Right ventricle myocardium superior (tissue), 1 donor: ENCODE measurements at regions not wholly inside any gene's neighbourhood (a gene's known extent, or its start where the extent isn't known, plus 50 kb on each side); places are given as distances from the start of the nearest gene placed in this dataset.

ENCODE experiments used
- ATAC-seq: fragments of 200-7000 bp; cut with Tn5 transposase; one replicate; pipeline ENCODE4 v1.9.1; 2020; ENCODE audit warnings: mild to moderate bottlenecking; ENCODE audit not compliant: poor library complexity
- DNase-seq: peaks from one replicate; pipeline ENCODE4 v3.0.0-alpha.2; 2020
- intact Hi-C: fragments of 100-400 bp; cut with DNase I; formaldehyde crosslinking; loops from one replicate; pipeline ENCODE4 v1.11.2; 2022
- donor health status: DM: no; HTN: yes; CAD: no; lungs with severe emphysema.

DNA sequence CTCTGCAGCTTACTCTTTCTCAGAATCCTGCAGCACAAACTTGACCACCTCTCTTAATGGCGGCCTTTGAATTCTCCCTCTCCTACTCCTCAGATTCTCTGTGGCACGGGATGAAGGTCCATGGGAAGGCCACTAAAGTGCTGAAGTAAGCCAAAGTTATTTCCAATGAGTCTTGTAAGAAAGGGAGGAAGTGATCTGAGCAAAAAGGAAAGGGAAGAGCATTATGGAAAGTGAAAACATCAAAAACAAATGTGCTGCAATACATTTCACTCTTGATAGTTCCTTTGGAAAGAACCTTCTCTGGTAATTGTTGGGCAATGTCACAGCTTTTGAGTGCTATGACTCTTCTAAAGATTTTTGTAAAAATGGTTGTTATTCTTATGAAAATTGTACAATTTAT, 54.3 kb upstream of the CAMK2D start:
- ATAC-seq = no peak
- no peak for DNase-seq
- intact Hi-C loops = no loop called here

GRCh38 chr4:113811359-113811758, 49.8 kb upstream of the CAMK2D start:
- DNase-seq = no peak
- intact Hi-C loops = no loop called here
- no peak for ATAC-seq
